ENCODE measurements at regions not wholly inside any gene's neighbourhood (a gene's known extent, or its start where the extent isn't known, plus 50 kb on each side); places are given as distances from the start of the nearest gene placed in this dataset.

GRCh38 chr4:4764558-4764905 lies 94.9 kb upstream of the MSX1 start:
- H3K4me3 ChIP-seq (ENCODE audit: control insufficient read depth in 2 of 3, extremely low read depth in 1 of 3, insufficient read depth in 2 of 3, low read depth in 1 of 3, low read length in 3 of 3), result no peak overlapping the region
- H3K4me2 ChIP-seq (ENCODE audit: control insufficient read depth, extremely low read depth, insufficient read depth, low read depth, low read length), result no peak overlapping the region
- dilution Hi-C loops (cut with MboI; ENCODE audit: extremely low pct_ligation_motif_present, low sequenced_read_pairs), result no loop called here
- H3K27ac ChIP-seq (ENCODE audit: control insufficient read depth, insufficient read depth, low read length), result no peak overlapping the region
- H3K27me3 ChIP-seq (ENCODE audit: control insufficient read depth, extremely low read depth, insufficient read depth, low read length), result no peaks in the 10 kb centered on the region
- H3K36me3 ChIP-seq (ENCODE audit: control insufficient read depth in 2 of 2, extremely low read depth in 1 of 2, insufficient read depth in 2 of 2, low read length in 2 of 2), result no peaks in the 10 kb centered on the region
- no peaks in the 10 kb centered on the region for H3K9me3 ChIP-seq (ENCODE audit: control insufficient read depth, low read depth, low read length)
- no peak for DNase-seq (ENCODE audit: low read depth, low spot score)
- no peak overlapping the region for H3K9ac ChIP-seq (ENCODE audit: control insufficient read depth, extremely low read depth, insufficient read depth, low read length)
- H3K4me1 ChIP-seq (ENCODE audit: control insufficient read depth, extremely low read depth, insufficient read depth, low read length), result no peaks in the 10 kb centered on the region
- no peaks in the 10 kb centered on the region for H4K20me1 ChIP-seq (ENCODE audit: control insufficient read depth, extremely low read depth, insufficient read depth, low read length)
- no peaks in the 10 kb centered on the region for H3K79me2 ChIP-seq (ENCODE audit: control insufficient read depth, insufficient read depth, low read length)
- TF ChIP-seq CTCF (optimal IDR thresholded peaks at IDR 0.05 in 1 of 3, IDR thresholded peaks at IDR 0.05 in 1 of 3, conservative IDR thresholded peaks at IDR 0.05 in 1 of 3; ENCODE audit: extremely low read depth in 1 of 3, insufficient read depth in 2 of 3, low read length in 3 of 3), result no peak
- TF ChIP-seq EZH2 (IDR thresholded peaks at IDR 0.05; ENCODE audit: low read length), result no peak
- H2AFZ ChIP-seq (ENCODE audit: control insufficient read depth, low read length), result no peak overlapping the region
- no peaks in the 10 kb centered on the region for H3K9me1 ChIP-seq (ENCODE audit: control insufficient read depth, extremely low read depth, insufficient read depth, low read length)
- FAIRE-seq, result no peak

GRCh38 chr4:4763822-4764557 lies 95.5 kb upstream of the MSX1 start:
- dilution Hi-C loops (cut with MboI; ENCODE audit: extremely low pct_ligation_motif_present, low sequenced_read_pairs), result no loop called here
- no peaks in the 10 kb centered on the region for H3K9me3 ChIP-seq (ENCODE audit: control insufficient read depth, low read depth, low read length)
- H3K4me3 ChIP-seq (ENCODE audit: control insufficient read depth in 2 of 3, extremely low read depth in 1 of 3, insufficient read depth in 2 of 3, low read depth in 1 of 3, low read length in 3 of 3), result no peak overlapping the region
- H3K36me3 ChIP-seq (ENCODE audit: control insufficient read depth in 2 of 2, extremely low read depth in 1 of 2, insufficient read depth in 2 of 2, low read length in 2 of 2), result no peaks in the 10 kb centered on the region
- TF ChIP-seq EZH2 (IDR thresholded peaks at IDR 0.05; ENCODE audit: low read length) (no peak), CTCF (optimal IDR thresholded peaks at IDR 0.05 in 1 of 3, IDR thresholded peaks at IDR 0.05 in 1 of 3, conservative IDR thresholded peaks at IDR 0.05 in 1 of 3; ENCODE audit: extremely low read depth in 1 of 3, insufficient read depth in 2 of 3, low read length in 3 of 3) (no peak)
- no peak for FAIRE-seq
- H3K9ac ChIP-seq (ENCODE audit: control insufficient read depth, extremely low read depth, insufficient read depth, low read length), result no peak overlapping the region
- H3K4me2 ChIP-seq (ENCODE audit: control insufficient read depth, extremely low read depth, insufficient read depth, low read depth, low read length), result no peak overlapping the region
- H3K4me1 ChIP-seq (ENCODE audit: control insufficient read depth, extremely low read depth, insufficient read depth, low read length), result no peaks in the 10 kb centered on the region
- H4K20me1 ChIP-seq (ENCODE audit: control insufficient read depth, extremely low read depth, insufficient read depth, low read length), result no peaks in the 10 kb centered on the region
- H2AFZ ChIP-seq (ENCODE audit: control insufficient read depth, low read length), result no peak overlapping the region
- no peaks in the 10 kb centered on the region for H3K27me3 ChIP-seq (ENCODE audit: control insufficient read depth, extremely low read depth, insufficient read depth, low read length)
- H3K27ac ChIP-seq (ENCODE audit: control insufficient read depth, insufficient read depth, low read length), result no peak overlapping the region
- no peaks in the 10 kb centered on the region for H3K79me2 ChIP-seq (ENCODE audit: control insufficient read depth, insufficient read depth, low read length)
- DNase-seq (ENCODE audit: low read depth, low spot score), result no peak
- no peaks in the 10 kb centered on the region for H3K9me1 ChIP-seq (ENCODE audit: control insufficient read depth, extremely low read depth, insufficient read depth, low read length)
